ENCODE measurements at regions not wholly inside any gene's neighbourhood (a gene's known extent, or its start where the extent isn't known, plus 50 kb on each side); places are given as distances from the start of the nearest gene placed in this dataset.

GRCh38 chr10:20677340-20677739 is 219.8 kb downstream of the NEBL start:
- Mint-ChIP-seq H3K27me3 (ENCODE audit: unreplicated experiment) (no peaks in the 10 kb centered on the region), H3K27ac (ENCODE audit: unreplicated experiment) (no peak overlapping the region), H3K36me3 (ENCODE audit: low read depth, unreplicated experiment) (no peaks in the 10 kb centered on the region), H3K4me1 (ENCODE audit: unreplicated experiment) (peaks cover 3% of the 10 kb centered on the region), H3K9me3 (ENCODE audit: unreplicated experiment) (no peaks in the 10 kb centered on the region), H3K4me3 (ENCODE audit: unreplicated experiment) (no peak overlapping the region)
- DNase-seq (ENCODE audit: low spot score): no peak
- no peak for TF ChIP-seq CTCF (IDR thresholded peaks at IDR 0.05; ENCODE audit: unreplicated experiment)

- TF ChIP-seq CTCF (IDR thresholded peaks at IDR 0.05; ENCODE audit: unreplicated experiment): no peak
- DNase-seq (ENCODE audit: low spot score): no peak
- H3K27me3 Mint-ChIP-seq (ENCODE audit: unreplicated experiment): no peaks in the 10 kb centered on the region
- peak overlapping the region; percentile 33 for H3K27ac Mint-ChIP-seq (ENCODE audit: unreplicated experiment)
- H3K4me3 Mint-ChIP-seq (ENCODE audit: unreplicated experiment): no peak overlapping the region
- no peaks in the 10 kb centered on the region for H3K9me3 Mint-ChIP-seq (ENCODE audit: unreplicated experiment)
- no peaks in the 10 kb centered on the region for H3K36me3 Mint-ChIP-seq (ENCODE audit: low read depth, unreplicated experiment)
- peaks cover 3% of the 10 kb centered on the region for H3K4me1 Mint-ChIP-seq (ENCODE audit: unreplicated experiment)
Measured at GRCh38 chr10:20674926-20675325, 222.2 kb downstream of the NEBL start.

- H3K27ac Mint-ChIP-seq (ENCODE audit: unreplicated experiment): no peak overlapping the region
- H3K4me1 Mint-ChIP-seq (ENCODE audit: unreplicated experiment): peaks cover 3% of the 10 kb centered on the region
- no peak for TF ChIP-seq CTCF (IDR thresholded peaks at IDR 0.05; ENCODE audit: unreplicated experiment)
- DNase-seq (ENCODE audit: low spot score): no peak
- H3K27me3 Mint-ChIP-seq (ENCODE audit: unreplicated experiment): no peaks in the 10 kb centered on the region
- H3K36me3 Mint-ChIP-seq (ENCODE audit: low read depth, unreplicated experiment): no peaks in the 10 kb centered on the region
- no peaks in the 10 kb centered on the region for H3K9me3 Mint-ChIP-seq (ENCODE audit: unreplicated experiment)
- no peak overlapping the region for H3K4me3 Mint-ChIP-seq (ENCODE audit: unreplicated experiment)
Measured at GRCh38 chr10:20673175-20673574, 223.9 kb downstream of the NEBL start.

- H3K27me3 Mint-ChIP-seq (ENCODE audit: unreplicated experiment): no peaks in the 10 kb centered on the region
- no peak overlapping the region for H3K4me3 Mint-ChIP-seq (ENCODE audit: unreplicated experiment)
- peaks cover 3% of the 10 kb centered on the region for H3K4me1 Mint-ChIP-seq (ENCODE audit: unreplicated experiment)
- no peak for TF ChIP-seq CTCF (IDR thresholded peaks at IDR 0.05; ENCODE audit: unreplicated experiment)
- no peak overlapping the region for H3K27ac Mint-ChIP-seq (ENCODE audit: unreplicated experiment)
- no peaks in the 10 kb centered on the region for H3K36me3 Mint-ChIP-seq (ENCODE audit: low read depth, unreplicated experiment)
- H3K9me3 Mint-ChIP-seq (ENCODE audit: unreplicated experiment): no peaks in the 10 kb centered on the region
- DNase-seq (ENCODE audit: low spot score): no peak
Measured at GRCh38 chr10:20672741-20673140, 224.4 kb downstream of the NEBL start.

GRCh38 chr10:20670579-20670978 is 226.5 kb downstream of the NEBL start:
- no peak for DNase-seq (ENCODE audit: low spot score)
- H3K27ac Mint-ChIP-seq (ENCODE audit: unreplicated experiment): no peak overlapping the region
- H3K9me3 Mint-ChIP-seq (ENCODE audit: unreplicated experiment): no peaks in the 10 kb centered on the region
- no peak overlapping the region for H3K4me3 Mint-ChIP-seq (ENCODE audit: unreplicated experiment)
- H3K36me3 Mint-ChIP-seq (ENCODE audit: low read depth, unreplicated experiment): no peaks in the 10 kb centered on the region
- H3K4me1 Mint-ChIP-seq (ENCODE audit: unreplicated experiment): peaks cover 3% of the 10 kb centered on the region
- no peak for TF ChIP-seq CTCF (IDR thresholded peaks at IDR 0.05; ENCODE audit: unreplicated experiment)
- H3K27me3 Mint-ChIP-seq (ENCODE audit: unreplicated experiment): no peaks in the 10 kb centered on the region

All from endothelial cell (in vitro differentiated cells).